NOMO-1 (cell line): ENCODE measurements at regions not wholly inside any gene's neighbourhood (a gene's known extent, or its start where the extent isn't known, plus 50 kb on each side); places are given as distances from the start of the nearest gene placed in this dataset.
"Not testable (repeated sequence)": the region's sequence is repeated elsewhere in the genome, so short reads cannot be mapped to it uniquely, and the experiment has no call there.

ENCODE experiments used
- DNase-seq, 2 experiments: peaks; one replicate each; lab custom pipeline; 2025; ENCODE audit not compliant: unreplicated experiment in 2 of 2; lab: John Stamatoyannopoulos, UW

GRCh38 chr5:122515210-122515609 lies 203.2 kb downstream of the SNCAIP start:
- not testable (repeated sequence) for DNase-seq

GRCh38 chr5:122515709-122516431 lies 203.8 kb downstream of the SNCAIP start:
- DNase-seq = peak in 1 of 2 experiments; percentile 59

- DNase-seq = no peak
Measured at GRCh38 chr5:122516432-122516743, 204.4 kb downstream of the SNCAIP start.

GRCh38 chr5:122517091-122517490 lies 205.1 kb downstream of the SNCAIP start:
- no peak for DNase-seq

- DNase-seq = no peak
Measured at GRCh38 chr5:122523776-122524175, 211.7 kb downstream of the SNCAIP start.

- DNase-seq = no peak
Measured at GRCh38 chr5:122527547-122527946, 215.5 kb downstream of the SNCAIP start.

- DNase-seq = no peak
Measured at GRCh38 chr5:122532035-122532434, 220.0 kb downstream of the SNCAIP start.

GRCh38 chr5:122533825-122534224 lies 221.8 kb downstream of the SNCAIP start:
- no peak for DNase-seq

- no peak for DNase-seq
Measured at GRCh38 chr5:122534829-122535228, 222.8 kb downstream of the SNCAIP start.

GRCh38 chr5:122541388-122541787 lies 229.4 kb downstream of the SNCAIP start:
- no peak for DNase-seq

GRCh38 chr5:122545986-122546385 lies 228.9 kb upstream of the SNX2 start:
- DNase-seq = no peak

GRCh38 chr5:122547219-122547618 lies 227.7 kb upstream of the SNX2 start:
- no peak for DNase-seq

- DNase-seq = no peak
Measured at GRCh38 chr5:122547669-122548068, 227.2 kb upstream of the SNX2 start.

- no peak for DNase-seq
Measured at GRCh38 chr5:122559676-122560075, 215.2 kb upstream of the SNX2 start.

GRCh38 chr5:122561209-122561608 lies 213.7 kb upstream of the SNX2 start:
- DNase-seq = no peak

GRCh38 chr5:122565331-122565730 lies 209.5 kb upstream of the SNX2 start:
- no peak for DNase-seq

GRCh38 chr5:122576256-122577016 lies 198.4 kb upstream of the SNX2 start:
- no peak for DNase-seq

- no peak for DNase-seq
Measured at GRCh38 chr5:122581629-122582028, 193.3 kb upstream of the SNX2 start.

GRCh38 chr5:122584411-122585300 lies 190.2 kb upstream of the SNX2 start:
- no peak for DNase-seq

- DNase-seq = no peak
Measured at GRCh38 chr5:122585371-122585770, 189.5 kb upstream of the SNX2 start.

GRCh38 chr5:122586351-122586750 lies 188.5 kb upstream of the SNX2 start:
- DNase-seq = no peak
